Choroid plexus epithelial cell (primary cell): ENCODE measurements at regions not wholly inside any gene's neighbourhood (a gene's known extent, or its start where the extent isn't known, plus 50 kb on each side); places are given as distances from the start of the nearest gene placed in this dataset.

ENCODE experiments used
- DNase-seq: peaks from one replicate; pipeline ENCODE4 v3.0.0-alpha.2; 2010; ENCODE audit warnings: low read depth
- H3K4me3 ChIP-seq: 2 replicates; pipeline ENCODE4 v1.5.1; 2011; ENCODE audit warnings: low read depth, mild to moderate bottlenecking, control low read depth, low read length, moderate library complexity
- TF ChIP-seq, protein P1 (sequence below): conservative IDR thresholded peaks from 2 replicates; pipeline ENCODE4 v1.5.1; 2011; ENCODE audit warnings: low read depth, mild to moderate bottlenecking, control low read depth, inconsistent platforms, low read length, moderate library complexity

DNA sequence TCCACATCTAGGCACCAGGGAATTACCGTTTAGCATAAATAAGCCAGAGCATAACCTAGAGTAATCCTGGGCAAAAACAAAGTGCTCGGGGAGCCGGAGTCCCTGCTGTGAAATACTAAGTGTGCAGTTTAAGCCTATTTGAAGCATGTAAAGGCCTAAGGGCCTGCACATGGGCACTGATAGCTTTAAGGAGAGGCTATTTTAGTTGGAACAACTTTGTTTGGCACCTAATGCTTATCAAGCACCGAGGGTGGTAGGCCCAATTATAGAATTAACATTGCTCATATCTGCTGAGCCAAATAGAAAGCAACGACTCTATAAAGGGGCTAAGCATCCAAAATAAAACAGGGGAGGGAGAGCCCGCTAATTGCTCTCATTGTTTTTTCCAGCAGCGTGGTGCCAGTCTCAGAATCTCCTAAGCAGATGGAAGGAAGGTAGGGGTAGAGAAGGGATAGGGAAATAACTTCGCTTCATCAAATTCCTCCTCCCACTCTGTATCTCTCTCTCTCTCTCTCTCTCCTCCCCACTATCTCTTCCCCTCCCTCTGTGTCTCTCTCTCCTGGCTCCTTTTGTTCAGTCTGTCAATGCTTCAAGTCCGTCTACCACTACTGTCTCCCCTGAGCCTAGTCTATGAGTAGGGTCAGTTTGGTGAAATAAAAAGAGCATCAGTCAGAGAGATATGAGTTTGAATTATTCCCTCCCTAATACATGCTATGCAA, 292.8 kb downstream of the NXPE2 start:
- TF ChIP-seq, protein P1, sequence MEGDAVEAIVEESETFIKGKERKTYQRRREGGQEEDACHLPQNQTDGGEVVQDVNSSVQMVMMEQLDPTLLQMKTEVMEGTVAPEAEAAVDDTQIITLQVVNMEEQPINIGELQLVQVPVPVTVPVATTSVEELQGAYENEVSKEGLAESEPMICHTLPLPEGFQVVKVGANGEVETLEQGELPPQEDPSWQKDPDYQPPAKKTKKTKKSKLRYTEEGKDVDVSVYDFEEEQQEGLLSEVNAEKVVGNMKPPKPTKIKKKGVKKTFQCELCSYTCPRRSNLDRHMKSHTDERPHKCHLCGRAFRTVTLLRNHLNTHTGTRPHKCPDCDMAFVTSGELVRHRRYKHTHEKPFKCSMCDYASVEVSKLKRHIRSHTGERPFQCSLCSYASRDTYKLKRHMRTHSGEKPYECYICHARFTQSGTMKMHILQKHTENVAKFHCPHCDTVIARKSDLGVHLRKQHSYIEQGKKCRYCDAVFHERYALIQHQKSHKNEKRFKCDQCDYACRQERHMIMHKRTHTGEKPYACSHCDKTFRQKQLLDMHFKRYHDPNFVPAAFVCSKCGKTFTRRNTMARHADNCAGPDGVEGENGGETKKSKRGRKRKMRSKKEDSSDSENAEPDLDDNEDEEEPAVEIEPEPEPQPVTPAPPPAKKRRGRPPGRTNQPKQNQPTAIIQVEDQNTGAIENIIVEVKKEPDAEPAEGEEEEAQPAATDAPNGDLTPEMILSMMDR = no peak
- no peak for DNase-seq
- no peak overlapping the region for H3K4me3 ChIP-seq

DNA sequence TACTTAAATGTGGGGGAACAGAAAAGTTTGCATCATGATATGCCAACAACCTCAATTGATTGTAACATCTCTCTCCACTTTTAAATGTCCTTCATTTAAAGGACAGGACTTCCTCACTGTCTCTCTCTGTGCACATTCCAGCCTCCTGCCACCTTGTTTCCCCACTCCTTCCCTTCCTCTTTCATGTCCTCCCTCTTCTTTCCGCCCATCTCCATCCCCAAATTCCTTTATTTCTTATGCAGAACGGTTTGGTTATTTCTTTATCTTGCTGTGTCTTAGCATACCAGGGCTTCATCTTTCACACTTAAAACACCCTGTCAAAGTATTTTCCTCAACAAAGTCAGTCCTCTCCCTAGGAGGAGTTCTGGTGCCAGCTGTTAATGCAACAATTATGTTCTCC, 293.8 kb downstream of the NXPE2 start:
- TF ChIP-seq, protein P1 = no peak
- DNase-seq = no peak
- no peak overlapping the region for H3K4me3 ChIP-seq

DNA sequence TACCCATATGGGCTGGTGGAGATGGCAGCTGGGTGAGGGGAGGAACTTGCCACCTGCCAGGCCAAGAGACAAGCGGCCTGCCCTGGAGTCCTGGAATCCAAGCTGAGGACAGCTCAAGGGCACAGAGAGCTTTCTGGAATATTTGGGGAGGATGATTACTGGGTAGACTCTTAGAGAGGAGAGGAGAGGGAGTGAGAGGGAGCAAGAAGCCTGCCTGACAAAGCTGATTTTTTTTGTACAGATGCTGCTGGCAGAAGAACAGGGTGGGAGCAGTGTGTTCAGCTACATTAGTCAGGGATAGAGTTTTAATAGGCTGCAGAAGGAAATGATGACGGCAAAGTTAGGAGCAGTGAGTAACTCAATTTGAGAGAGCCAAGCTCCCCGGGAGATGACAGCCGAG, 299.3 kb downstream of the NXPE2 start:
- no peak overlapping the region for H3K4me3 ChIP-seq
- DNase-seq = no peak
- TF ChIP-seq, protein P1 = no peak

DNA sequence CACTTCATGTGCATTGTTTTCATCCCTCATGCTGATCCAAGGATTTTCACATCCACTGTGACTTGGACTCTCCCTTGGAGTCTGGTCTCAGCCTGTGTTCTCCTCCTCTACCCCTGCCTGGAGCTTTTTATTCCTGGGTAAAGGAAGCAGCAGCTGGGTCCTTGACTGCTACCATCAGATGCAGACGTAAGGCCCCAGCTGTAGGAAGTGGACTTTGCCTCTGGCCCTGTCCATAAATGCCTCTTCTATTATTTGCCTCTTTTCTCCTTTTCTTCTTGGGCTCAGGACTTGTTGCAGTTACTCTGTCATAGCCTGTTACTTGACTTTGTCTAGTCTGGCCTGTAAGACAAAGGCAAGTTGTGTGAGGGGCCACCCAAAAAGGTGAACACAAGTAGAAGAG, 303.8 kb downstream of the NXPE2 start:
- TF ChIP-seq, protein P1 = no peak
- H3K4me3 ChIP-seq = no peak overlapping the region
- DNase-seq = no peak

DNA sequence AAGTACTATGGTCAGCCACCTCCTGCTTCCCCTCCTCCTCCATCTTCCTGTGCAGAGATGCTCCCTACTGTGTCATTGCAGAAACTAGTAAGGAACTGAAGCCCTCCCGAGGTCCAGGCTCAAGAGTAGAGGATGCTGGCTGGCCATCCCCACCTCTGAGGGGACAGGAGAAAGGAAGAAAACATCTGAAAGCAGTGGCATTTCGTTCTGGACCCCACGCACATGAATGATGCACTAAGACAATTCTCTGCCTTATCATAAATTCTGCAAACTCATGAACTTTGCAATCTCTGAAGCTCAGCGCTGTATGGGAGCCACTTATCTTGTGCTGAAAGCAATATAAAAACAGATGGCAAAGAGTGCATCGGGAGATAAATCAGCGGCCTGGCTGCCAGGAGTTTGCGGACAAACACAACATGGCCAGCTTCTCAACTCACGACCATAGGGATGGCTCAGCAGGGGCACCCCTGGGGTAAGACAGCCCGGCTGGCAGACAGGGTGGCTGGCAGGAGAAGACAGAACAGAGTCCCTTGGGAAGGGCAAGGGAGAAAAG, 306.4 kb downstream of the NXPE2 start:
- H3K4me3 ChIP-seq = no peak overlapping the region
- TF ChIP-seq, protein P1 = no peak
- DNase-seq = no peak

DNA sequence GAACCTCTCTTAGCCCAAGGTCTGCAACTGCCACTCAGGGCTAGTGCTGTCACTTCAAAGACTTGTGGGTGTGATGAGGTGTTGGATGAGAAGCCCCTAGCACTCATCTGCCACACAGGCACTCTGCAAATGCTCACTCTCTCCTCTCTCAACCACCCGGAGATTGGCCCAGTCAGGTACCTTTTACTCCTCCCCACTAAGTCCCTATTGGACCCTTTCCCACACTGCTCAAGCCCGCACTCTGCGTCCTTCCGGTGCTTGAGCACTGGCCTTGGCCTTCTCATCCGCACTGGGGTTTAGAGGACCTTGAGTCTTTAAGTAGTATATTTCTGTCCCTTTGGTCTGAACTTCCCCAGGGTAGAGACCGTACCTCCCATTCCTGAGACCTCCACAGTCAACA, 308.0 kb downstream of the NXPE2 start:
- TF ChIP-seq, protein P1 = no peak
- DNase-seq = no peak
- H3K4me3 ChIP-seq = no peak overlapping the region
